ENCODE measurements at regions not wholly inside any gene's neighbourhood (a gene's known extent, or its start where the extent isn't known, plus 50 kb on each side); places are given as distances from the start of the nearest gene placed in this dataset.

DNA sequence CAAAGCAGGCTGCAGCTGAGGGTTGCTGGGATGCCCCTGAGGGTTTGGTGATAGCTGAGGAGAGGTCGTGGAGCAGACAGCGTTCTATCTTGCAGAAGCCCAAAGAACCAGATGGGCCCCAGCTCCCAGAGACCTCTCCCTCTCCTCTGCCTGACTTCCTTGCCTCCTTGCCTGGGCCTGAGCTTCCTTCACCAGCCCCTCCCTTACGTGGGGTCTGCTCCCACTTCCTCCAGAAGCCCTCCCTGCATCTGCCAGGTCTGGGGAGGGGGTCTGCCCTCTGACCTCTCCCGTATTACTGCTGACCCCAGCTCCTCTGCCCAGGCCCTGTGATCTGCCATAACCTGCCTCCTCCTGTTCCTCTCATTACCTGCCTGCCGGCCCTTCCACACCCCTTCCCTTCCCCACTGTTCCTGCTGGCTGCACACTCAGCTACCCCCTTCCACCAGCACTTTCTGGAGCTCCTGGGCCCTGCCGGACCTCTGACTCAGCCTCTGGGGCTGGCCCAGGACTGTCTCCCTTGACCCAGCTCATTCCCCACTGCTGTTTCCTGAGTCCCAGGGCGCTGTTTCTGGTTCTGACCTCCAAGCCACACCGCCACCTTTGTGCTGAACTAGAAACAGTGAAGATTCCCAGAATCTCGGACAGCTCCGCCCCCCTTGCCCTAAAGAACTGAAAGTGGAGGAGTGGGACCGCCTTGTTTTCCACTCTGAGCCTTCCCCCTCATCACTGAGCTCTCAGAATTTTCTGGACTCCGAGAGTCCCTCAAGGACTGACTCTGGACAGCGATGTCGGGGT lies 237.7 kb upstream of the C1orf174 start:
- no peak overlapping the region for H2AFZ ChIP-seq (ENCODE audit: low read depth, low read length, severe bottlenecking)
- no peaks in the 10 kb centered on the region for H4K20me1 ChIP-seq (ENCODE audit: low read depth, low read length)
- no peak overlapping the region for H3K4me2 ChIP-seq (ENCODE audit: low read depth, low read length, poor library complexity, severe bottlenecking)
- no peak overlapping the region for H3K9ac ChIP-seq (ENCODE audit: low read length)
- no peaks in the 10 kb centered on the region for H3F3A ChIP-seq (ENCODE audit: insufficient read depth)
- no peaks in the 10 kb centered on the region for H3K36me3 ChIP-seq (ENCODE audit: low read length)
- H3K4me3 ChIP-seq (ENCODE audit: insufficient read depth, low read length, poor library complexity, severe bottlenecking), result no peak overlapping the region
- no peaks in the 10 kb centered on the region for H3K79me2 ChIP-seq (ENCODE audit: insufficient read depth, low read length)
- TF ChIP-seq, protein P1, sequence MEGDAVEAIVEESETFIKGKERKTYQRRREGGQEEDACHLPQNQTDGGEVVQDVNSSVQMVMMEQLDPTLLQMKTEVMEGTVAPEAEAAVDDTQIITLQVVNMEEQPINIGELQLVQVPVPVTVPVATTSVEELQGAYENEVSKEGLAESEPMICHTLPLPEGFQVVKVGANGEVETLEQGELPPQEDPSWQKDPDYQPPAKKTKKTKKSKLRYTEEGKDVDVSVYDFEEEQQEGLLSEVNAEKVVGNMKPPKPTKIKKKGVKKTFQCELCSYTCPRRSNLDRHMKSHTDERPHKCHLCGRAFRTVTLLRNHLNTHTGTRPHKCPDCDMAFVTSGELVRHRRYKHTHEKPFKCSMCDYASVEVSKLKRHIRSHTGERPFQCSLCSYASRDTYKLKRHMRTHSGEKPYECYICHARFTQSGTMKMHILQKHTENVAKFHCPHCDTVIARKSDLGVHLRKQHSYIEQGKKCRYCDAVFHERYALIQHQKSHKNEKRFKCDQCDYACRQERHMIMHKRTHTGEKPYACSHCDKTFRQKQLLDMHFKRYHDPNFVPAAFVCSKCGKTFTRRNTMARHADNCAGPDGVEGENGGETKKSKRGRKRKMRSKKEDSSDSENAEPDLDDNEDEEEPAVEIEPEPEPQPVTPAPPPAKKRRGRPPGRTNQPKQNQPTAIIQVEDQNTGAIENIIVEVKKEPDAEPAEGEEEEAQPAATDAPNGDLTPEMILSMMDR (IDR thresholded peaks at IDR 0.05; ENCODE audit: insufficient read depth, low read length, poor library complexity, severe bottlenecking), result no peak
- TF ChIP-seq EZH2phosphoT487 (conservative IDR thresholded peaks at IDR 0.05; ENCODE audit: low read length), result no peak
- no peak overlapping the region for H3K27ac ChIP-seq (ENCODE audit: low read depth, low read length)
- H3K9me2 ChIP-seq (replicated peaks; ENCODE audit: insufficient read depth, low read length), result no peaks in the 10 kb centered on the region
- H3K27me3 ChIP-seq (ENCODE audit: low read length), result no peaks in the 10 kb centered on the region
- no peaks in the 10 kb centered on the region for H3K9me3 ChIP-seq (ENCODE audit: insufficient read depth, low read length)

DNA sequence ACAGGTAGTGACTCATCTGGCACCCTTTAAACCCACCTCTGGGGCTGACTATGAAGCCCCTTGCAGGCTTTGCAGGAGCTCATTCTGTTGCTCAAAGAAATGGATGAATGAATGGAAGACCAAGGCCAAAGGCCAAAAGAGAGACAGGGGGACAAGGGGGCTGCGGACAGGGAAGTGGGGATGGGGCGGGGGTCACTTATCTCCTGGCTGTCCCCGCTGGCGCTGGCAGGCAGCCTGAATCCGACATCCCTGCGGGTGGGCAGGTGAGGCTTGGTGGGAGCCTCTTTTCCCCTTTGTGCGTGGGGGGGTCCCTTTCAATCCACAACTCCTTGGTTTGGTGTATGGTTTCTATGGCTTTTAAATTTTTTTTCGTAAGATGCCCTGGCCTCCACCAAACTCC lies 239.6 kb upstream of the C1orf174 start:
- no peaks in the 10 kb centered on the region for H3K79me2 ChIP-seq (ENCODE audit: insufficient read depth, low read length)
- no peaks in the 10 kb centered on the region for H3K9me2 ChIP-seq (replicated peaks; ENCODE audit: insufficient read depth, low read length)
- H4K20me1 ChIP-seq (ENCODE audit: low read depth, low read length), result no peaks in the 10 kb centered on the region
- no peaks in the 10 kb centered on the region for H3K9me3 ChIP-seq (ENCODE audit: insufficient read depth, low read length)
- H3F3A ChIP-seq (ENCODE audit: insufficient read depth), result no peaks in the 10 kb centered on the region
- H3K4me2 ChIP-seq (ENCODE audit: low read depth, low read length, poor library complexity, severe bottlenecking), result no peak overlapping the region
- no peaks in the 10 kb centered on the region for H3K36me3 ChIP-seq (ENCODE audit: low read length)
- H3K27ac ChIP-seq (ENCODE audit: low read depth, low read length), result no peak overlapping the region
- TF ChIP-seq, protein P1 (IDR thresholded peaks at IDR 0.05; ENCODE audit: insufficient read depth, low read length, poor library complexity, severe bottlenecking), result no peak
- no peak for TF ChIP-seq EZH2phosphoT487 (conservative IDR thresholded peaks at IDR 0.05; ENCODE audit: low read length)
- H3K27me3 ChIP-seq (ENCODE audit: low read length), result no peaks in the 10 kb centered on the region
- H3K4me3 ChIP-seq (ENCODE audit: insufficient read depth, low read length, poor library complexity, severe bottlenecking), result no peak overlapping the region
- no peak overlapping the region for H3K9ac ChIP-seq (ENCODE audit: low read length)
- H2AFZ ChIP-seq (ENCODE audit: low read depth, low read length, severe bottlenecking), result no peak overlapping the region

DNA sequence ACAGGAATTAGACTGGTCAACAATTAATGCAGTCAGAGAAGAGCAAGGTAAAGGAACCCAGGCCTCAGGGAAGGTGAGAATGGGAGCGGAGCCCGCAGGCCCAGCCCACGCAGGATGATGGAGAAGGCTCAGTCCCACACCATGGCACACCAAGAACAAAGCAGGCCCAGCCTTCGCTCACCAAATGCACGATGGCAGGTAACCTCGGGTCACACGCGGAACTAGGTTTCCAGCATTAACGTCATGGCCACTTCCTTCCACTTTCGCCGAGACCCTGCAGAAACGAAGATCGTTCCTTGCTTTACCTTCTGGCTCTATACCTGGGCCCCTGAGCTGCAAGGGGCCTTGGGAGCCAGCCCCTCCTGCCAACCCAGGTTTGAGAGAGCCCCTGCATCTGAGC lies 240.2 kb upstream of the C1orf174 start:
- TF ChIP-seq, protein P1 (IDR thresholded peaks at IDR 0.05; ENCODE audit: insufficient read depth, low read length, poor library complexity, severe bottlenecking), result no peak
- no peak for TF ChIP-seq EZH2phosphoT487 (conservative IDR thresholded peaks at IDR 0.05; ENCODE audit: low read length)
- no peaks in the 10 kb centered on the region for H3K79me2 ChIP-seq (ENCODE audit: insufficient read depth, low read length)
- H3K27me3 ChIP-seq (ENCODE audit: low read length), result no peaks in the 10 kb centered on the region
- H3K27ac ChIP-seq (ENCODE audit: low read depth, low read length), result no peak overlapping the region
- no peaks in the 10 kb centered on the region for H4K20me1 ChIP-seq (ENCODE audit: low read depth, low read length)
- H2AFZ ChIP-seq (ENCODE audit: low read depth, low read length, severe bottlenecking), result no peak overlapping the region
- no peaks in the 10 kb centered on the region for H3K9me3 ChIP-seq (ENCODE audit: insufficient read depth, low read length)
- no peak overlapping the region for H3K9ac ChIP-seq (ENCODE audit: low read length)
- no peaks in the 10 kb centered on the region for H3K36me3 ChIP-seq (ENCODE audit: low read length)
- H3K4me3 ChIP-seq (ENCODE audit: insufficient read depth, low read length, poor library complexity, severe bottlenecking), result no peak overlapping the region
- H3K9me2 ChIP-seq (replicated peaks; ENCODE audit: insufficient read depth, low read length), result no peaks in the 10 kb centered on the region
- no peak overlapping the region for H3K4me2 ChIP-seq (ENCODE audit: low read depth, low read length, poor library complexity, severe bottlenecking)
- H3F3A ChIP-seq (ENCODE audit: insufficient read depth), result no peaks in the 10 kb centered on the region
